ENCODE measurements at regions not wholly inside any gene's neighbourhood (a gene's known extent, or its start where the extent isn't known, plus 50 kb on each side); places are given as distances from the start of the nearest gene placed in this dataset.

DNA sequence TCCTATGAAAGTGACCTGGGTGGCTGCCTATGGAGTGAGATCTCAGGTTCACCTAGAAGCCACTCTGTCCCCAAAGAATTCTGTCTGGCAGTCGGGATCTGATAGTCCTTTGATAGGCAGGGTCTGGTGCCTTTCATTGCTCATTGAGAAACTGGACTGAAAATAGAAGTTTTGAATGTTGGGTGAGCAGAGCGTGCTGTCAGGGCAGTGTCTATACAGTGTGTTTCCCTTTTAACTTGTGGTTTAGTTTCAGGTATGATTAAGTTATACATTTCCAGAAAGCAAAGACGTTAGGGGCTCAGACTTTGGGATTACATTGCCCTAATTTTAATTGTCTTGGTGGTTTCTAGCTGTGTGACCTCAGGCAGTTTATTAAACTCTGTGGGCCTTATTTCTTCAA is 111.3 kb upstream of the PAX6 start:
- intact Hi-C loops (cut with DNase I) = no loop called here
- ATAC-seq (ENCODE audit: poor library complexity) = no peak
- DNase-seq = no peak

DNA sequence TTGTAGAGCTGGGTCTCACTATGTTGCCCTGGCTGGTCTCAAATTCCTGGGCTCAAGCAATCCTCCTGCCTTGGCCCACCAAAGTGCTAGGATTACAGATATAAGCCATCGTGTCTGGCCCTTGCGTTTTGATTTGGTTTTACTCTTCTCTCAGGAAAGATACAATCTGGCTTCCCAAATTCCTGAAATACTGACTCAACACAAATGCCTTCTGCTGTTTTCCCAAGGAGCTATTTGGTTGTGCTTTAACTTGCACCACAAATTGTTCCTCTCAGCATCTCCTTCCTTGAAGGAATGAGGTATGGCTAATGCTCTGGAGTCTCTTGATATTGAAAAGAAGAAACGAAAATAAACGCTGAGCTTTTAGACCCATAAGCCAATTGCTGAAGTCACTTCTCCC is 110.0 kb upstream of the PAX6 start:
- no peak for ATAC-seq (ENCODE audit: poor library complexity)
- no peak for DNase-seq
- intact Hi-C loops (cut with DNase I) = no loop called here

DNA sequence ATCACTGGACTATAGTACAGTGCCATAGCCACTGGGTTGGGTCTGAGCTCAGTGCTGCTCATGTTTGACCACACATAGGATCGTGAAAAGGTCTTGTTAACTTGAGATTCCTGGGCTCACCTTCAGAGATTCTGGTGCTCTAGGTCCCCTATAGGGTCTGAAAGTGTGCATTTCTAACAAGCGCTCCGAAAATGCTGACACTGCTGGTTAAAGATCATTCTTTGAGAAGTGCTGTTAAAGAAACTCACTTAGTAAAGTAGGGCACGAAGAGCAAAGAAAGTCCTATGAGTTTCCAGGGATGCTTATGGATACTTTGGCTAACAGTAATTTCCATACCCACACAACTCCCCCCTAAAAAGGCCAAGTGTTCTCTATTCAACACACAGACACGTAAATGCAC is 108.1 kb upstream of the PAX6 start:
- DNase-seq (no peak), ATAC-seq (ENCODE audit: poor library complexity) (no peak)
- intact Hi-C loops (cut with DNase I) = no loop called here

DNA sequence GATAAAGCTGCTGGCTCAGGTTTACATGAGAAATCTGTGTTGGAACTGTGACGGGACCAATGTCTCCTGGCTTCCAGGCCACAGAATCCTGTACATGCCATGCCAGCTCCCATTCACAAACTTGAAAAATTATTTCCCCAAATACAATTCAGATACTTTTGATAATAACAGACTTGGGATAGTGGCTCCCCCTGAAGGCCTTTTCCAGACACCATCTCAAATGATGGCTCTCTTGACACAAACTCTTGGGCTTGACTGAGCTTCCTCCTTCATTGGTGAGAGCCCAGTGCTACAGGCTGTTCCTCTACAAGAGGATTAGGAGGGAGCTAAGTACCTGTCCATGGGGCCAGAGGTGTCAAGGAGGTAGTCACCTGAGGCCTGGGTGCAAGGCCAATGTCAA is 104.7 kb upstream of the PAX6 start:
- no peak for ATAC-seq (ENCODE audit: poor library complexity)
- no peak for DNase-seq
- intact Hi-C loops (cut with DNase I) = no loop called here

GRCh38 chr11:31913985-31914384 is 102.9 kb upstream of the PAX6 start:
- DNase-seq (no peak), ATAC-seq (ENCODE audit: poor library complexity) (no peak)
- intact Hi-C loops (cut with DNase I) = no loop called here

- no peak for DNase-seq
- intact Hi-C loops (cut with DNase I) = no loop called here
- no peak for ATAC-seq (ENCODE audit: poor library complexity)
Observed at GRCh38 chr11:31912808-31913207, 101.7 kb upstream of the PAX6 start.

DNA sequence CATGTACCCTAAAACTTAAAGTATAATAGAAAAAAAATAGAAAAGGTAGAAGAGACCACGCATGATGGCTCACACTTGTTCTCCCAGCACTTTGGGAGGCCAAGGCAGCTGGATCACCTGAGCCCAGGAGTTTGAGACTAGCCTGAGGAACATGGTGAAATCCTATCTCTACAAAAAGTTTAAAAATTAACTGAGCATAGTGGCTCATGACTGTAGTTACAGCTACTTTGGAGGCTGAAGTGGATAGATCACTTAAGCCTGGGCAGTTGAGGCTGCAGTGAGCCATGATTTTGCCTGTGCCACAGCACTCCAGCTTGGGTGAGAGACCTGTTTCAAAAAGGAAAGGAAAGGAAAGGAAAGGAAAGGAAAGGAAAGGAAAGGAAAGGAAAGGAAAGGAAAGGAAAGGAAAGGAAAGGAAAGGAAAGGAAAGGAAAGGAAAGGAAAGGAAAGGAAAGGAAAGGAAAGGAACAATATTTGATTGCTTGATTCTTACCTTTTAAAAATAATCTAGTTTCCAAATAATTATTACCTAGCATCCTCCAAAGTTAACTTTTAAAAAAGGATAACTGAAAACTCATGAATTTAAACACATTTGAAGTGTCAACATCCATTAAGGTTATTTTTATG is 99.9 kb upstream of the PAX6 start:
- no peak for ATAC-seq (ENCODE audit: poor library complexity)
- no peak for DNase-seq
- intact Hi-C loops (cut with DNase I) = no loop called here

- ATAC-seq (ENCODE audit: poor library complexity) = peak; percentile 93
- intact Hi-C loops (cut with DNase I) = no loop called here
- DNase-seq = peak; percentile 64
Observed at GRCh38 chr11:31903225-31904074, 92.3 kb upstream of the PAX6 start.

GRCh38 chr11:31902706-31903105 is 91.6 kb upstream of the PAX6 start:
- intact Hi-C loops (cut with DNase I) = no loop called here
- no peak for DNase-seq
- peak; percentile 16 for ATAC-seq (ENCODE audit: poor library complexity)

GRCh38 chr11:31895926-31896325 is 84.8 kb upstream of the PAX6 start:
- DNase-seq = no peak

GRCh38 chr11:31887180-31887579 is 76.1 kb upstream of the PAX6 start:
- intact Hi-C loops (cut with DNase I) = no loop called here
- DNase-seq (no peak), ATAC-seq (ENCODE audit: poor library complexity) (no peak)

More at GRCh38 chr11:31895926-31896325, 84.8 kb upstream of the PAX6 start:
- no peak for ATAC-seq (ENCODE audit: poor library complexity)
- intact Hi-C loops (cut with DNase I) = no loop called here

DNA sequence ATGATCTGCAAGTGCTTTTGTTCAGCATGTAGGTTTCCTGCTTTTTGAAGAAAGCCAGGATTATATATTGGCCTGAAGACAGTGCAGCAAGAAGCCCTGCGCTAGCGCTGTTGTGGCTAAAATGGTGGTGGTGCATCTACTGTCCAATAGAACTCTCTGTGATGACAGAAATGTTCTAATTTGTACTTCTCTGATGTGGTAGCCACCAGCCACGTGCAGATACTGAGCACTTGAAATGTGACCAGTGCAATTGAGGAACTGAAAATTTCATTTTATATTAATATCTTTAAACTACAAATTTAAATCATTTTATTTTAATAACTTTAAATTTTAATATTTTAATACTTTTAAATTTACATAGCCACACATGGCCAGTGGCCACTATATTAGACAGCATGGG is 73.0 kb upstream of the PAX6 start:
- ATAC-seq (ENCODE audit: poor library complexity) (no peak), DNase-seq (no peak)
- intact Hi-C loops (cut with DNase I) = no loop called here

- intact Hi-C loops (cut with DNase I) = no loop called here
- DNase-seq = no peak
- no peak for ATAC-seq (ENCODE audit: poor library complexity)
Observed at GRCh38 chr11:31883435-31883834, 72.3 kb upstream of the PAX6 start.

DNA sequence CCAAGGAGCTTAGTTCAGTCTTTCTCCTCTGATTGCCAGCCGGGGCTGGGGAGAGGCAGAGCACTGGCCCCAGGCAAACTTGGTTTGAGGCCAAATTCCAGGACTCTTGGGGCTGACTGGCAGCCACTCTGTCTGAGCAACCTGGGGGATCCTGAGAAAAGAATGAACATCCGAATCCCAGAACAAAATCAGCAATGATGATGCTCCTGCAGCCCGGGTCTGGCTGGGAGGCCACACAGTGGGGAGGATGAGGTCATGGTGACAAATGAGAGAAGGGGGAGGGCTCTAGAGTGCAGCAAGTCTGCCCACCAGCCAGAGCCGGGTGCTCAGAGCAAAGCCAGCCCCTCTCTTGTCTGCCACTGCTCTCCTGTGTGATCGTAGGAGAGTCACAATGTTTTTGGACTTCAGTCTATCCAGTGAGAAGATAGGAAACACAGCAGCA is 71.8 kb upstream of the PAX6 start:
- intact Hi-C loops (cut with DNase I) = no loop called here
- no peak for ATAC-seq (ENCODE audit: poor library complexity)
- DNase-seq = no peak

DNA sequence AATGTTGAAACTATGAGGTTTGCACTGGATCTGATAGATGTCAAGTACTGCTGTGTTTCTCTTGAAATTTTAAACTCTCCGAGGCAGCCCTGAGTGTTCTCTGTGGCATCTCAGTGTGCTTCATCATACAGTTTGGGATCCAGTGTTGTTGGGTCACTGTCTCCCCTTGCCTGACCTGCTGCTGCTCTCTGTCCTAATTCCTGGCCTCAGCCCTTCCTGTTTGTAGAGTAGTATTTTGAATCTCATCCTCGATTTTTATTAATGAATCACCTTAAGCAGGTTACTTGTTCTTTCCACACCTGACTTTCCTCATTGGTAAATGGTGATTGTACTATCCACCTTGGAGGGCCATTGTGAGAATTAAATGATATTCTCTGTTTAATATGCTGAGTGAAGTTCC is 70.7 kb upstream of the PAX6 start:
- no peak for ATAC-seq (ENCODE audit: poor library complexity)
- no peak for DNase-seq
- intact Hi-C loops (cut with DNase I) = no loop called here

- no peak for ATAC-seq (ENCODE audit: poor library complexity)
- intact Hi-C loops (cut with DNase I) = loop anchor here (10.0 kb wide), 2 partner anchors 635 to 775 kb away; no protein-coding TSS in a partner anchor
- no peak for DNase-seq
Observed at GRCh38 chr11:31879681-31880080, 68.6 kb upstream of the PAX6 start.

- intact Hi-C loops (cut with DNase I) = loop anchor here (10.0 kb wide), 2 partner anchors 633 to 773 kb away; no protein-coding TSS in a partner anchor
- ATAC-seq (ENCODE audit: poor library complexity) = no peak
Observed at GRCh38 chr11:31877863-31878262, 66.7 kb upstream of the PAX6 start.

GRCh38 chr11:31877083-31877482 is 66.0 kb upstream of the PAX6 start:
- ATAC-seq (ENCODE audit: poor library complexity) (no peak), DNase-seq (no peak)
- intact Hi-C loops (cut with DNase I) = loop anchor here (10.0 kb wide), 2 partner anchors 632 to 772 kb away; no protein-coding TSS in a partner anchor

More at GRCh38 chr11:31877863-31878262, 66.7 kb upstream of the PAX6 start:
- no peak for DNase-seq

GRCh38 chr11:31875866-31876560 is 64.9 kb upstream of the PAX6 start:
- DNase-seq (no peak), ATAC-seq (ENCODE audit: poor library complexity) (no peak)
- intact Hi-C loops (cut with DNase I) = loop anchor here (10.0 kb wide), 2 partner anchors 631 to 771 kb away; no protein-coding TSS in a partner anchor
